SK-N-MC (cell line): ENCODE measurements at regions not wholly inside any gene's neighbourhood (a gene's known extent, or its start where the extent isn't known, plus 50 kb on each side); places are given as distances from the start of the nearest gene placed in this dataset.

Experiments used
- EZH2 ChIP-seq: fragments of 200-600 bp; sonication (generic); IDR thresholded peaks from one replicate; pipeline ENCODE4 v1.6.1; 2017; ENCODE audit warnings: antibody characterized with exemption
- POLR2AphosphoS5 ChIP-seq: IDR thresholded peaks from 2 replicates; pipeline ENCODE4 v1.6.1; 2012; ENCODE audit warnings: mild to moderate bottlenecking, low read depth, low read length, borderline replicate concordance

GRCh38 chr11:76268498-76268897, 62.2 kb upstream of the WNT11 start:
- TF ChIP-seq EZH2, result no peak
- TF ChIP-seq POLR2AphosphoS5, result no peak
